ENCODE measurements at regions not wholly inside any gene's neighbourhood (a gene's known extent, or its start where the extent isn't known, plus 50 kb on each side); places are given as distances from the start of the nearest gene placed in this dataset.

DNA sequence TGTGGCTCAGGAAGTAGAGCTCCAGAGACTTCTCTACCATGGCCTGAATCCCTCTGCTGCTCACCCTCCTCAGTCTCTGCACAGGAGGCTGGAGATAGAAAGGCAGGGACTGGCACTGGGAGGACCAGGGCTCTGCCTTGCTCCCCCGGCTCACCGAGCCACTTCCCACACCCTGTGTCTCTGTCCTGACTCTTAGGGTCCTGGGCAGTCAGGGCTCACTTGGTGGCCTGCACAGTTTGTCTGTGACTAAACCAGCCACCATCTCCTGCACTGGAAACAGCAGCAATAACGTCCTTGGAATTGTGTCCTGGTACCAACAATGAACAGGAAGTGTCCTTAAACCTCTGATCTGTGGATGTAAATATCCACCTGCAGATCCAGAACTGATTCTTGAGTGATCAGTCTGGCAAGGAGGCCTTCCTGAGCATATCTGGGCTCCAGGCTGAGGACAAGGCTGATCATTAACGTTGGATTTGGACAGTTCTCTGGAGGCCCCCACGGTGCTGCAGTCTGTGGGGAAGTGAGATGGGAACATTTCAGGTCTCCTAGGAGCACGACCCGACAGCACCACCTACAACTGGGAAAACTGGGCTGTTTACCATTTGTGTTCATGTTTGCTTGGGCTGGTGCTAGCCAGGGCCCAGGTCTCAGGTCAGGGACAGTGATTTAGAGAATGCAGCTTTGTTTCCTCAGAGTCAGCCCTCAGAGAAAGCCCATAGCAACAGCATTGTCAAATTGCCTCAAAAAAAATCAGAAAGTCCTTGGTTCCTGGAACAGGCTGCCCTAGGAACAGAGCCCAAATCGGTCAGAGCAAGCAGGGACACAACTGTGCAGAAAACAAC is 82.5 kb downstream of the ZNF280B start:
- no peak overlapping the region for H3K4me3 ChIP-seq (ENCODE audit: low read length)
- DNase-seq (ENCODE audit: low read depth, low spot score) = no peak

DNA sequence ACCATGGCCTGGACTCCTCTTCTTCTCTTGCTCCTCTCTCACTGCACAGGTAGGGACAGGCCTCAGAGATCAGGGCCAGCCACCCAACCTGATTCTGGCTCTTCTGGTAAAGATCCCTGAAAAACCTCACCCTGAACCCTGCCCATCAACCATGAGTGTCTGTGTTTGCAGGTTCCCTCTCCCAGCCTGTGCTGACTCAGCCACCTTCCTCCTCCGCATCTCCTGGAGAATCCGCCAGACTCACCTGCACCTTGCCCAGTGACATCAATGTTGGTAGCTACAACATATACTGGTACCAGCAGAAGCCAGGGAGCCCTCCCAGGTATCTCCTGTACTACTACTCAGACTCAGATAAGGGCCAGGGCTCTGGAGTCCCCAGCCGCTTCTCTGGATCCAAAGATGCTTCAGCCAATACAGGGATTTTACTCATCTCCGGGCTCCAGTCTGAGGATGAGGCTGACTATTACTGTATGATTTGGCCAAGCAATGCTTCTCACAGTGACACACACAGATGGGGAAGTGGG is 80.9 kb downstream of the ZNF280B start:
- no peak overlapping the region for H3K4me3 ChIP-seq (ENCODE audit: low read length)
- DNase-seq (ENCODE audit: low read depth, low spot score) = no peak

DNA sequence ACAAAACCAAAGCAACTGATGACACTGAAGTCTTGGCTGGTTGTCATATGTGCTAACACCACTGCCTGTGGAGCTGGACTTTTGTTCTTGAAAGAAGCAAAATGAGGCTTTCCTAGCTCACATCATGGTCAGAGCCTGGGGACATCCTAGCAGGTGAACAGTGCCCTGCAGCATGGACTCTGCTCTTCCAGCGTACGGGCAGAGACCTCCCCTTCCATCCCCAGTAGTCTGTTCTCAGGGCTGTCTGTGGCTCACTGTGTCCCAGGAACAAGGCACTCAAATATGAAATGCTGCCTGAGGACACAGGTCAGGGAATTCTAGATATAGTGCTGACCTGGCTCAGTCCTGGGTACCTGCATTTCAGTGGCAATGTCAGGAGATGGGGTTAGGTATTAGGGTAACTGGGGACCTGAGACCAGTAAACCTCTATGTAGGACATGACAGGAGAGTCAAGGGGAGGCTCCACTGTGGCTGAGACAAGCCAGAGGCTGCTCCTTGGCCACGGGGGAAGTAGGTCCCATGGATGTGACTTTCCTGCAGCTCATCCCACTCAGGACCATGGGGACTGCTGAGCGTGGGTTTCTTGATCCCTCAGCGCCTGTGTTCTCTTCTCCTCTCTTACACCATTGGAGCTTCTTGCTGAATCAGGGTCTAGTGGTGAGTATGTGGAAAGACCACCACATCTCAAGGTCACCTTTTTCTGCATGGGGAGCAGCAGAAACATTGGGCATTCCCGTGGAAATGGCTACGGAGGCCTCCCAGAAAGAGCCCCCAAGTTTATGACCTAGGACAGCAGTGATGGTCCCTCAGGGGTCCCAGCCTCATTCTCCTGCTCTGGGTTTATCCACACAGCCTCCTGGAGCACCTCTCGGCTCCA is 80.1 kb downstream of the ZNF280B start:
- no peak overlapping the region for H3K4me3 ChIP-seq (ENCODE audit: low read length)
- no peak for DNase-seq (ENCODE audit: low read depth, low spot score)

DNA sequence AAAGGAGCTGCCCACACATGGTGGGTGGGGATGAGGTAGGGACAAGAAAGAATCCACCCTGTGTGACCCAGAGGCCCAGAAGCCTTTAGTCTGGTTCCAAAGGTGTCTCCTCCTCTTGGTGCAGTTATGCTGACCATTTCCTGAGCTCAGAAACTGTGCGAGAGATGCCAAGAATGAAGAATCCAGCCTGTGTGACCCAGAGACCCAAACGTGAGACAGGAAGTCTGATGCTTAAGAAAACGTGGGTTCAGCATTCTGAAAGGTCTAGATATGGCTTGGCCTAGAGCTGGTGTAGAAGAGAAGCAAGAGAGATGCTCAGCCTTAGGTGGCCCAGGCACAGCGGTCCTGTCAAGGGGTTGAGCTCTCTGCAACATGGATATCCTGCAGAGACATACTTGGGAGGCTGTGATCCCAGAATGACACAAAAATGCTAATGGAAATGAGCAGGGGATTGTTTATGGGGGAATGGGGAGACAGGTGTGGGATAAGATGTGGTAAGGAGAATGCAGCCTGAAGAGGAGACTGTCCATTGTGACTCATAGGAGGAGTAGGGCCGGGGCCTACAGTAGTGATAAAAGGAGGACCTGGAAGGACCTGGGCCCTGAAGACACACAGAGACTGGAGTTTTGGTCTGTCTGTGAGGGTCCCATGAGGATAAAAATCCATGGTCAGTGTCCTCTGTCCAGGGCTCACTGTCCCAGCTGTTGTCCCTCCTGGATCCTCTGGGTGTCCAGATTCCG is 79.0 kb downstream of the ZNF280B start:
- no peak overlapping the region for H3K4me3 ChIP-seq (ENCODE audit: low read length)
- DNase-seq (ENCODE audit: low read depth, low spot score) = no peak

DNA sequence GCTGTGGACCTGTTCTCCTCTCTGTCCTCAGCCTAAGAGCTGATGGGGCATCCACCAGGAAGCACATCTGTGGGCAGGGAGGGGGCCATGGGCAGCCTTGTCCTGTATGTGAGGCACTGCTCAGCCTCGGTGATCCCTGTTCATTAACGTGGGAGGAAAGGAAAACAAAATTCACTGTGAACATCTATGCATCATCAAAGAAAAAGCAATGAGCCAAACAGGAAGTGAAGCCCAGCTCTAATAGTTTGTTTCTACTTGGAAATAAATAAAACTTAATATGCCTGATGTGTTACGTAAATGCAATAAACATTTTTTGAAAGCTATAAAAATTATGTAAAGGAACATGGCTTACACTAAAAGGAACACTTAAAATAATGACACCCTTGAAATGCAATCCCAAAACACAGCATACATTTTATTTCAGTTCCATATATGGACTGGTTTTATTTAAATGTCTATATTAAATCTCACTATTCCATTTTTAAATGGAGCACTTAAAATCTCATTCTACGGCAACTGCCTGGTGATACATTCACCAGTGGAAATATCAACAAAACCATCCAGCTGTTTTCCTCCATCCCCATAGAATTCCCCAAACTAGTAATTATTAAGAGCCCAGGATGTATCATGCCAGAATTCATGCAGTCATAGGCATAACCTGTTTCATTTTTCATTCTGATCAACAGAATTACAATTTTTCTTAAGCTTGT is 78.3 kb downstream of the ZNF280B start:
- H3K4me3 ChIP-seq (ENCODE audit: low read length) = no peak overlapping the region
- no peak for DNase-seq (ENCODE audit: low read depth, low spot score)

DNA sequence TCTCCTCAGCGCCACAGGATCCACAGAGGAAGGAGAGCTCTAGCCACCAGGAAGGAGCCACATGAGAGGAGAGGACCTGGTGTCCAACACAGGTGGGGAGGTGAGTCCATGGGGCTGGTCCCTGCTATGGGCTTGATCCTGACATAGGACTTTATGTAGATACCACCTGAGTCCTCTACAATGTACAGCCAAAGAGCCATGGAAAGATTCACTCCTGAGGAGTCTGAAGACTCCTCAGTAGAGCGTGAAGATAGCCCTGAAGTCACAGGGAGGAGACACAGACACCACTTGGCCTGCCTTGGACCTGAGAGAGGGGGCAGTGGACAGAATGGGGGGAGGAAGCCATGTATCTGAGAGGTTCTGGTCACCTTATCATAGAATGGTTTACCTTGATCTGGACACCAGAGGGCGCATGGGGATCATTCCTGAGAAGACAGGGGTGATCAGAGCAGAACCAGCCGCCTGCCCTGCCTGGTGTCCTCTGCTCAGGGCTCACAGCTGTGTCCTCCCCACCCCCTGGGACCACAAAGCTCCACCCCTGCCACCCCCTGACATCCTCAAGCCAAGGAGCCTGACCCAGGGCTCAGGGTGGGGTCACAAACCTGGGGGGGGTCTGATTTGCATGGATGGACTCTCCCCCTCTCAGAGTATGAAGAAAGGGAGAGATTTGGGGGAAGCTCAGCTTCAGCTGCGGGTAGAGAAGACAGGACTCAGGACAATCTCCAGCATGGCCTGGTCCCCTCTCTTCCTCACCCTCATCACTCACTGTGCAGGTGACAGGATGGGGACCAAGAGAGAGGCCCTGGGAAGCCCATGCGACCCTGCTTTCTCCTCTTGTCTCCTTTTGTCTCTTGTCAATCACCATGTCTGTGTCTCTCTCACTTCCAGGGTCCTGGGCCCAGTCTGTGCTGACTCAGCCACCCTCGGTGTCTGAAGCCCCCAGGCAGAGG is 77.0 kb downstream of the ZNF280B start:
- H3K4me3 ChIP-seq (ENCODE audit: low read length) = no peak overlapping the region
- peak; percentile 34 for DNase-seq (ENCODE audit: low read depth, low spot score)

DNA sequence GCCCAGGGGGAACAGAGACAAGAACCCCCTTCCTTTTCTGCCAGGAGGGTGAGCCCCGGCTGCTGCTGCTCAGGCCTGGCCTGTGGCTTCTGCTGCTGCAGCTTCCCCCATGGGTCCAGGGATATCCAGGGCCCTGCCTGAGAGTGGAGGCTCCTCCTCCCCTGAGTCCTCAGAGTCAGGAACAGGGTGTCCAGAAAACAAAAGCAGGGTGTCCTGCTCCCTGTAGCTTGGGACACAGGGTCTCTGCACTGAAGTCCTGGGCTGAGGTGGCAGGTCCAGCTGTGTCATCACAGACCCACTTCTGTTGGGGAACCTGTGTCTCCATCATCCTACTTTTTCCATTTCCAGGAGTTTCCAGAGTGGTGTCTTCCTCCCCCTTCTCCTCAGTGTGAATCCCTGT is 76.1 kb downstream of the ZNF280B start:
- DNase-seq (ENCODE audit: low read depth, low spot score) = no peak
- H3K4me3 ChIP-seq (ENCODE audit: low read length) = no peak overlapping the region

DNA sequence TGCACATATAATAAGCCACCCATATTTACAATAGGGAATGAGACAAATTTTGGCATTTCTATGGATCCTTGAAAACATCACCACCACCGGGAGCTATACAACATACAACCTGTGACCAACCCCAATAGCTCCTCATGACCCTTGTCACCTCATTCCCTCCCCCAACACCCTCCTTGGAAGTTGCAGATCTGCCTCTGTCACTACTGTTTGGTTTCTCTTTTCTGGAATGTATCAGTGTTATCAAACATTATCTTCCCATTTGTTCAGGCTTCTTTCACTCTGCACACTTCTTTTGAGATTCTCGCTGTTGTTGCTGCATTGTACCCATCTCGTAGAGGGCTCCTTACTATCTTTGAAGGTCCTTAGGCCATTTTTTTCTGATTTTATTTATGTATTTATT is 75.6 kb downstream of the ZNF280B start:
- H3K4me3 ChIP-seq (ENCODE audit: low read length) = no peak overlapping the region
- no peak for DNase-seq (ENCODE audit: low read depth, low spot score)

DNA sequence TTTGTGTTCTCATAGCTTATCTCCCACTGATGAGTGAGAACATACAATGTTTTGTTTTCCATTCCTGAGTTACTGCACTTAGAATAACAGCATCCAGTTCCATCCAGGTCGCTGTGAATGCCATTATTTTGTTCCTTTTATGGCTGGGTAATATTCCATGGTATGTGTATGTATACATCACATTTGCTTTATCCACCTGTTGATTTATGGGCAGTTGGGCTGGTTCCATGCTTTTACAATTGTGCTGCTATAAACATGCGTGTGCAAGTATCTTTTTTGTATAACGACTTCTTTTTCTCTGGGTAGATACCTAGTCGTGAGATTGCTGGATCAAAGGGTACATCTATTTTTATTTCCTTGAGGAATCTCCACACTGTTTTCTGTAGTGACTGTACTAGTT is 74.8 kb downstream of the ZNF280B start:
- no peak for DNase-seq (ENCODE audit: low read depth, low spot score)
- no peak overlapping the region for H3K4me3 ChIP-seq (ENCODE audit: low read length)

Measured in Jurkat, Clone E6-1 (cell line).